HEK293T (cell line): ENCODE measurements at regions not wholly inside any gene's neighbourhood (a gene's known extent, or its start where the extent isn't known, plus 50 kb on each side); places are given as distances from the start of the nearest gene placed in this dataset.

ENCODE experiments used
- CTCF ChIA-PET: fragments of 350-600 bp; formaldehyde crosslinking; extraction: SDS; loops from one replicate; lab custom pipeline; 2021; ENCODE audit warnings: antibody characterized with exemption, inconsistent platforms; lab: Yijun Ruan, JAX
- POLR2A ChIA-PET: fragments of 350-600 bp; formaldehyde crosslinking; extraction: SDS; loops from one replicate; lab custom pipeline; 2020; ENCODE audit warnings: antibody characterized with exemption, inconsistent platforms; lab: Yijun Ruan, JAX
- DNase-seq: peaks from one replicate; pipeline ENCODE4 v3.0.0; 2012; ENCODE audit warnings: mixed read lengths; ENCODE audit errors: extremely low spot score
- ARNT ChIP-seq: fragments of 450-650 bp; IDR thresholded peaks from 2 replicates; pipeline ENCODE4 v1.6.1; 2017; ENCODE audit warnings: mild to moderate bottlenecking
- BHLHE40 ChIP-seq: fragments of 450-650 bp; IDR thresholded peaks from 2 replicates; pipeline ENCODE4 v1.6.1; 2016; ENCODE audit warnings: mild to moderate bottlenecking, moderate library complexity, borderline replicate concordance
- CTBP1 ChIP-seq: fragments of 450-650 bp; IDR thresholded peaks from 2 replicates; pipeline ENCODE4 v1.6.1; 2016; ENCODE audit warnings: borderline replicate concordance
- ELF4 ChIP-seq: fragments of 450-650 bp; IDR thresholded peaks from 2 replicates; pipeline ENCODE4 v1.6.1; 2017; ENCODE audit warnings: antibody characterized with exemption
- FOXA1 ChIP-seq: fragments of 450-650 bp; IDR thresholded peaks from 2 replicates; pipeline ENCODE4 v1.6.1; 2016; ENCODE audit warnings: mild to moderate bottlenecking
- FOXK2 ChIP-seq: fragments of 450-650 bp; IDR thresholded peaks from 2 replicates; pipeline ENCODE4 v1.6.1; 2016; ENCODE audit warnings: mild to moderate bottlenecking
- FOXM1 ChIP-seq: fragments of 450-650 bp; IDR thresholded peaks from 2 replicates; pipeline ENCODE4 v1.6.1; 2017; ENCODE audit warnings: mild to moderate bottlenecking, borderline replicate concordance
- HDGF ChIP-seq: fragments of 450-650 bp; IDR thresholded peaks from 2 replicates; pipeline ENCODE4 v1.6.1; 2017; ENCODE audit warnings: antibody characterized with exemption, borderline replicate concordance
- L3MBTL2 ChIP-seq: fragments of 450-650 bp; conservative IDR thresholded peaks from 2 replicates; pipeline ENCODE4 v1.6.1; 2016; ENCODE audit warnings: mild to moderate bottlenecking
- LEF1 ChIP-seq: fragments of 450-650 bp; IDR thresholded peaks from 2 replicates; pipeline ENCODE4 v1.6.1; 2017; ENCODE audit warnings: mild to moderate bottlenecking, borderline replicate concordance
- NFRKB ChIP-seq: fragments of 450-650 bp; IDR thresholded peaks from 2 replicates; pipeline ENCODE4 v1.6.1; 2016; ENCODE audit warnings: mild to moderate bottlenecking, moderate library complexity
- SP1 ChIP-seq: fragments of 450-650 bp; IDR thresholded peaks from 2 replicates; pipeline ENCODE4 v1.6.1; 2017
- SUZ12 ChIP-seq: fragments of 450-650 bp; IDR thresholded peaks from 2 replicates; pipeline ENCODE4 v1.6.1; 2016; ENCODE audit warnings: mild to moderate bottlenecking
- TARDBP ChIP-seq: fragments of 450-650 bp; IDR thresholded peaks from 2 replicates; pipeline ENCODE4 v1.6.1; 2016
- ZNF384 ChIP-seq: fragments of 450-650 bp; IDR thresholded peaks from 2 replicates; pipeline ENCODE4 v1.6.1; 2016
- TF ChIP-seq, protein P1 (sequence below): fragments of 450-650 bp; IDR thresholded peaks from 2 replicates; pipeline ENCODE4 v1.6.1; 2016

DNA sequence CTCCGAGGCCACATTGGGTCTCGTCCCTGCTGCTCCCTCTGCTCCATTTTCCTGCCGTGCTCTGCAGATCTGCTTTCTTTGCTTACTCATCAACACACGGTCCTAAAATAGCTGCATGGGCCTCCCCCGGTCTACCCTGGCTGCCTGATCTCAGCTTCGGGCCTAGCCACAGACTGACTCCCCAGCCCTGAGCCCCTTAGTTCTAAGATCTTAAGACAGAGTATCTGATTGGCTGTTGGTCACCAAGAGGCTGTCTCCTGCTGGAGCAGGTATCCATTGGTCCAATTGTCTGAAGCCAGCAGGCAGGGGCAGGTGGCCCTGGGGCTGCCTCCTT lies 53.7 kb upstream of the NECTIN1 start:
- DNase-seq = no peak
- TF ChIP-seq FOXA1 (no peak), LEF1 (no peak), CTBP1 (no peak), ZNF384 (no peak), TARDBP (no peak), FOXK2 (no peak), BHLHE40 (no peak), SP1 (no peak), NFRKB (no peak)
- POLR2A ChIA-PET = interaction anchor here (1.2 kb wide), 1 partner anchor 158 kb away, joined by 3 read pairs; no protein-coding TSS in a partner anchor
- CTCF ChIA-PET = no interaction called here

DNA sequence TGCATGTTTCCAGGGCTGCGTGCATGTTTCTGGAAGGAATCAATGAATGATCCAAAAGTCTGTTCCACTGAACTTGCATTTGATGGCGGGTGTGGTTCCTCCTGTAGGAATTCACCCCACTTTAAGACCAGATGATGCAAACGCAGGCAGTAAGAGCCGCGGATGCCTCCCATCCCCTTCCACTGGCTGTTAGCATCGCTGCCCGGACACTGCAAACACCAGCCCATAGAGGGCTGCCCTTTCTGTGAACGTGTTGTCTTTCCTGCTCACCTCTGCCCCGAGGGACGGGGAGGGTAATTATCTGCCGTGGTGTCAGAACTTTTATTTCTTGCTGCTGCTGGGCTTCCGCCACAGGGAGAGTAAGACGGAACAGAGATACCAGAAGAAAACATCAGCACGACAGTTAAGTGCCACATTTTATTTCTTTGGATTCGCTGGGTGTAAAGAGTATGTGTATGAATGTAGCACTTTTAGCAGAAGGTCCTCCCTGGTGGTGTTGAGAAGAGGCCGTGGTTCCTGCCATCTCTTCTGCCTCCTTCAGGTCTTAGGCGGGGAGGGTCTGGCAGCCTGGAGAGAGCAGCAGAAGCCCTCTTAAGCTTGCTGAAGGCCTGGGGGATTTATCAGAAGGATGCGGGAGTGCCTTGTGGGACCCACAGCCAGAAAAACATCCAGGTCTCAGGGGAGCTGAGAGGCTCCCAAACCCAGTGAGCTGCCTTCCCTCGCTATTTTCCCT lies 53.2 kb upstream of the NECTIN1 start:
- DNase-seq = no peak
- ChIA-PET POLR2A (interaction anchor here (1.2 kb wide), 1 partner anchor 158 kb away, joined by 3 read pairs; no protein-coding TSS in a partner anchor), CTCF (no interaction called here)
- TF ChIP-seq SUZ12 (no peak), ARNT (no peak), ZNF384 (no peak), LEF1 (no peak), HDGF (no peak)

DNA sequence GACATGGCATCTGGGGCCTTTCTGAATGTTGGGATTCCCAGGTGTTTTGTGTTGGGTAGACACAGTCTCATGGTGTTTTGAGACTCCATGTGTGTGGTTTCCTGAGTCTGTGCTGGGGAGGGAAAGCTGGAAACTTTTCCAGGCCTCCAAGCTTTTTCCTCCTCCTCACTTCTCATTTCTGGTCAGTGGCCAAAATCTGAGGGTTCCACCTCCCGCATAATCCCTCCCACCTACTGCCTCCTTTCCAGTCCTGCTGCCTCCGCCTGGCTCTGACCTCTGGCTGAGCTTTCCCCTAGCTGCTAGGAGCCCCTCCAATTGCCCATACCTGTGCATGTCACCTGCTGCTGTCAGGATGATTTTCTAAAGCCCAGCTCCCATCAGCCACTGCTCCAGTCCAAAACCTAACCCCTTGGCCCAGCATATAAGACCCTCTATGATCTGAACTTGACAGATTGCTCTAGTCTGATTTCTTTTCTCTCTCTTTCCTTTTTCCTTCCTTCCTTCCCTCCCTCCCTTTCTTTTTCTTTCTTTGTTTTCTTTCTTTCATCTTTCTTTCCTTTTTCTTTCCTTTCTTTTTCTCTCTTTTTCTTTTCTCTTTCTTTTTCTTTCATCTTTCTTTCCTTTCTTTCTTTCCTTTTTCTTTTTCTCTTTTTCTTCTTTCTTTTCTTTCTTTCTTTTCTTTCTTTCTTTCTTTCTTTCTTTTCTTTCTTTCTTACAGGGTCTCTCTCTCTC lies 51.4 kb upstream of the NECTIN1 start:
- CTCF ChIA-PET = no interaction called here
- DNase-seq = no peak
- TF ChIP-seq TARDBP (no peak), BHLHE40 (no peak), LEF1 (no peak), SP1 (no peak), CTBP1 (no peak), NFRKB (no peak), HDGF (no peak), ELF4 (no peak), SUZ12 (no peak), ARNT (no peak), ZNF384 (no peak), FOXA1 (no peak)
- TF ChIP-seq, protein P1, sequence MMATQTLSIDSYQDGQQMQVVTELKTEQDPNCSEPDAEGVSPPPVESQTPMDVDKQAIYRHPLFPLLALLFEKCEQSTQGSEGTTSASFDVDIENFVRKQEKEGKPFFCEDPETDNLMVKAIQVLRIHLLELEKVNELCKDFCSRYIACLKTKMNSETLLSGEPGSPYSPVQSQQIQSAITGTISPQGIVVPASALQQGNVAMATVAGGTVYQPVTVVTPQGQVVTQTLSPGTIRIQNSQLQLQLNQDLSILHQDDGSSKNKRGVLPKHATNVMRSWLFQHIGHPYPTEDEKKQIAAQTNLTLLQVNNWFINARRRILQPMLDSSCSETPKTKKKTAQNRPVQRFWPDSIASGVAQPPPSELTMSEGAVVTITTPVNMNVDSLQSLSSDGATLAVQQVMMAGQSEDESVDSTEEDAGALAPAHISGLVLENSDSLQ = no peak
- POLR2A ChIA-PET = no interaction called here

DNA sequence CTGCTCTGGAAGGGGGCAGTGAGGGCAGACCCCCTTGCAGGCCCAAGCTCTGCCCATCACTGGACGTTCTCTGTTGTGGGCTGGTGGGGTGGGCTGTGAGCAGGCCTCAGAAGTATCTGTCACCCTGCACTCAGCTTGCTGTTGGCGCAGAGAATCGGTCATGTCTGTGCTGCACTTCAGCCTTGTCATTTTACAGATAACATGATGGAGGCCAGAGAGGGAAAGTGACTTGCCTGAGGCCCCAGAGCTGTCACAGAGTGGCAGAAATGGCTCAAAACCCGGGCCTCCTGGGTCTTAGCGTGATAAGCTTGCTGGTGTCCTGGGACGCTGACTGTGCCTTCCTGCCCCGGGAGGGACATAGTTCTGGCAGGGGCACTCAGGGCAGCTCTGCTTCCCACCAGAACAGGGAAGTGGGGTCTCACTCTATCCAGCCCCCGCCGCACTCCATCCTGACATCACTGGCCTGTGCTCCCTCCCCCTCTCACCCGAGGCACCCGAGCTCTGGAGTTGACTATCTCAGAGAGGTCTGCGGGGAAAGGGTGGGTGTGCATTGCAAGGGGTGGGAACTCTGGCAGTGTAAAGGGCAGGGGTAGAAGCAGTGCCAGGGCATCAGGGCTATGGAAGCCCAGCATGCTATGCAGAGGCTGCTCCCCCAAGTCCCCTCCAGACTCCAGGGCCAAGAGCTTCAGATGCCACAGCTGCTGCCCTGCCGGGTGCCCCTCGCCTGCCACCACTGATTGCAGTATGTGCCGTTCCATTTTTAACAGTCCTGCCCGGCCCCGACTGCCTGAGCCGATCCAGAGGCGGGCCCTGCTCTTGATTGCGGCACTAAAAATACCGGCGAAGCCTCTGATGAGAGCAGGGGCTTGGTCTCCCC lies 50.4 kb upstream of the NECTIN1 start:
- POLR2A ChIA-PET = interaction anchor here (0.9 kb wide), 1 partner anchor 12 kb away, joined by 4 read pairs; no protein-coding TSS in a partner anchor
- no peak for DNase-seq
- CTCF ChIA-PET = interaction anchor here (0.6 kb wide), 1 partner anchor 481 kb away, joined by 3 read pairs; no protein-coding TSS in a partner anchor
- TF ChIP-seq FOXK2 (no peak), ELF4 (no peak), L3MBTL2 (no peak), SUZ12 (no peak), SP1 (no peak), LEF1 (no peak), ZNF384 (no peak), ARNT (no peak), FOXA1 (no peak), HDGF (no peak), FOXM1 (no peak), NFRKB (no peak), TARDBP (no peak), BHLHE40 (no peak), CTBP1 (no peak)
- TF ChIP-seq, protein P1 = no peak
